ENCODE measurements at regions not wholly inside any gene's neighbourhood (a gene's known extent, or its start where the extent isn't known, plus 50 kb on each side); places are given as distances from the start of the nearest gene placed in this dataset.

- Histone ChIP-seq H4K8ac (ENCODE audit: low read depth, low read length) (no peak overlapping the region), H3K4me2 (ENCODE audit: low read length) (no peak overlapping the region), H3K79me1 (ENCODE audit: low read length) (no peaks in the 10 kb centered on the region), H3K27me3 (ENCODE audit: insufficient read depth, low read length, poor library complexity) (no peaks in the 10 kb centered on the region), H3K4me3 (ENCODE audit: low read length) (no peak overlapping the region), H3K9ac (ENCODE audit: low read length) (no peak overlapping the region), H4K5ac (ENCODE audit: low read length) (no peak overlapping the region), H2BK5ac (ENCODE audit: low read length) (no peak overlapping the region), H3K36me3 (ENCODE audit: control insufficient read depth, insufficient read depth, low read length) (no peaks in the 10 kb centered on the region), H3K4ac (ENCODE audit: low read depth, low read length) (no peak overlapping the region), H2AK5ac (ENCODE audit: low read length) (no peak overlapping the region), H3K23ac (ENCODE audit: low read length) (no peak overlapping the region), H2BK15ac (replicated peaks; ENCODE audit: low read depth) (no peak overlapping the region), H3K56ac (ENCODE audit: low read length) (no peak overlapping the region), H3K4me1 (ENCODE audit: control insufficient read depth, low read depth, low read length) (no peaks in the 10 kb centered on the region), H2BK120ac (ENCODE audit: low read depth, low read length) (no peak overlapping the region), H3K79me2 (ENCODE audit: control insufficient read depth, insufficient read depth, low read length) (no peaks in the 10 kb centered on the region), H3K18ac (ENCODE audit: low read length) (no peak overlapping the region), H3K27ac (ENCODE audit: low read depth, low read length) (no peak overlapping the region)
- no CpG with 5 or more reads among the region's 2 CpGs for WGBS (ENCODE audit: extremely low coverage, insufficient coverage, low lambda C conversion rate)
- DNase-seq: no peak
Measured at GRCh38 chr3:53974324-53974723, 82.7 kb upstream of the SELENOK start.

- Histone ChIP-seq H2AK5ac (ENCODE audit: low read length) (no peak overlapping the region), H2BK5ac (ENCODE audit: low read length) (no peak overlapping the region), H3K79me1 (ENCODE audit: low read length) (no peaks in the 10 kb centered on the region), H3K4me1 (ENCODE audit: control insufficient read depth, low read depth, low read length) (no peaks in the 10 kb centered on the region), H3K27me3 (ENCODE audit: insufficient read depth, low read length, poor library complexity) (no peaks in the 10 kb centered on the region), H3K18ac (ENCODE audit: low read length) (no peak overlapping the region), H4K5ac (ENCODE audit: low read length) (no peak overlapping the region), H3K56ac (ENCODE audit: low read length) (no peak overlapping the region), H3K36me3 (ENCODE audit: control insufficient read depth, insufficient read depth, low read length) (no peaks in the 10 kb centered on the region), H3K9ac (ENCODE audit: low read length) (no peak overlapping the region), H3K79me2 (ENCODE audit: control insufficient read depth, insufficient read depth, low read length) (no peaks in the 10 kb centered on the region), H2BK120ac (ENCODE audit: low read depth, low read length) (no peak overlapping the region), H2BK15ac (replicated peaks; ENCODE audit: low read depth) (no peak overlapping the region), H3K27ac (ENCODE audit: low read depth, low read length) (no peak overlapping the region), H4K8ac (ENCODE audit: low read depth, low read length) (no peak overlapping the region), H3K4me2 (ENCODE audit: low read length) (no peak overlapping the region), H3K23ac (ENCODE audit: low read length) (no peak overlapping the region), H3K4me3 (ENCODE audit: low read length) (no peak overlapping the region), H3K4ac (ENCODE audit: low read depth, low read length) (no peak overlapping the region)
- WGBS (ENCODE audit: extremely low coverage, insufficient coverage, low lambda C conversion rate): no CpG with 5 or more reads among the region's 4 CpGs
- DNase-seq: no peak
Measured at GRCh38 chr3:53973905-53974304, 82.2 kb upstream of the SELENOK start.

- H3K36me3 ChIP-seq (ENCODE audit: control insufficient read depth, insufficient read depth, low read length): no peaks in the 10 kb centered on the region
- H3K9ac ChIP-seq (ENCODE audit: low read length): no peak overlapping the region
- H3K79me1 ChIP-seq (ENCODE audit: low read length): no peaks in the 10 kb centered on the region
- no peak overlapping the region for H3K4ac ChIP-seq (ENCODE audit: low read depth, low read length)
- H4K5ac ChIP-seq (ENCODE audit: low read length): no peak overlapping the region
- no peak overlapping the region for H3K23ac ChIP-seq (ENCODE audit: low read length)
- no peak overlapping the region for H2BK120ac ChIP-seq (ENCODE audit: low read depth, low read length)
- H3K18ac ChIP-seq (ENCODE audit: low read length): no peak overlapping the region
- no peaks in the 10 kb centered on the region for H3K79me2 ChIP-seq (ENCODE audit: control insufficient read depth, insufficient read depth, low read length)
- H3K4me3 ChIP-seq (ENCODE audit: low read length): no peak overlapping the region
- H4K8ac ChIP-seq (ENCODE audit: low read depth, low read length): no peak overlapping the region
- no peak overlapping the region for H2BK15ac ChIP-seq (replicated peaks; ENCODE audit: low read depth)
- no peak overlapping the region for H3K56ac ChIP-seq (ENCODE audit: low read length)
- DNase-seq: peak; percentile 56
- no CpG with 5 or more reads among the region's 3 CpGs for WGBS (ENCODE audit: extremely low coverage, insufficient coverage, low lambda C conversion rate)
- no peak overlapping the region for H2BK5ac ChIP-seq (ENCODE audit: low read length)
- no peaks in the 10 kb centered on the region for H3K4me1 ChIP-seq (ENCODE audit: control insufficient read depth, low read depth, low read length)
- H3K27ac ChIP-seq (ENCODE audit: low read depth, low read length): no peak overlapping the region
- no peak overlapping the region for H2AK5ac ChIP-seq (ENCODE audit: low read length)
- no peak overlapping the region for H3K4me2 ChIP-seq (ENCODE audit: low read length)
- H3K27me3 ChIP-seq (ENCODE audit: insufficient read depth, low read length, poor library complexity): no peaks in the 10 kb centered on the region
Measured at GRCh38 chr3:53970661-53971060, 79.0 kb upstream of the SELENOK start.

GRCh38 chr3:53969086-53969485 lies 77.4 kb upstream of the SELENOK start:
- no peak overlapping the region for H2AK5ac ChIP-seq (ENCODE audit: low read length)
- no peaks in the 10 kb centered on the region for H3K27me3 ChIP-seq (ENCODE audit: insufficient read depth, low read length, poor library complexity)
- H3K79me1 ChIP-seq (ENCODE audit: low read length): no peaks in the 10 kb centered on the region
- no peak overlapping the region for H2BK15ac ChIP-seq (replicated peaks; ENCODE audit: low read depth)
- DNase-seq: no peak
- H3K27ac ChIP-seq (ENCODE audit: low read depth, low read length): no peak overlapping the region
- no peak overlapping the region for H4K8ac ChIP-seq (ENCODE audit: low read depth, low read length)
- WGBS (ENCODE audit: extremely low coverage, insufficient coverage, low lambda C conversion rate): no CpG with 5 or more reads among the region's 7 CpGs
- H3K36me3 ChIP-seq (ENCODE audit: control insufficient read depth, insufficient read depth, low read length): no peaks in the 10 kb centered on the region
- H3K4ac ChIP-seq (ENCODE audit: low read depth, low read length): no peak overlapping the region
- no peak overlapping the region for H2BK120ac ChIP-seq (ENCODE audit: low read depth, low read length)
- H3K79me2 ChIP-seq (ENCODE audit: control insufficient read depth, insufficient read depth, low read length): no peaks in the 10 kb centered on the region
- no peak overlapping the region for H3K9ac ChIP-seq (ENCODE audit: low read length)
- H3K23ac ChIP-seq (ENCODE audit: low read length): no peak overlapping the region
- H3K56ac ChIP-seq (ENCODE audit: low read length): no peak overlapping the region
- H3K18ac ChIP-seq (ENCODE audit: low read length): no peak overlapping the region
- H4K5ac ChIP-seq (ENCODE audit: low read length): no peak overlapping the region
- no peaks in the 10 kb centered on the region for H3K4me1 ChIP-seq (ENCODE audit: control insufficient read depth, low read depth, low read length)
- H2BK5ac ChIP-seq (ENCODE audit: low read length): no peak overlapping the region
- H3K4me3 ChIP-seq (ENCODE audit: low read length): no peak overlapping the region
- H3K4me2 ChIP-seq (ENCODE audit: low read length): no peak overlapping the region

- Histone ChIP-seq H3K56ac (ENCODE audit: low read length) (no peak overlapping the region), H3K79me2 (ENCODE audit: control insufficient read depth, insufficient read depth, low read length) (no peaks in the 10 kb centered on the region), H3K4me1 (ENCODE audit: control insufficient read depth, low read depth, low read length) (no peaks in the 10 kb centered on the region), H3K36me3 (ENCODE audit: control insufficient read depth, insufficient read depth, low read length) (no peaks in the 10 kb centered on the region), H3K27me3 (ENCODE audit: insufficient read depth, low read length, poor library complexity) (no peaks in the 10 kb centered on the region), H2AK5ac (ENCODE audit: low read length) (no peak overlapping the region), H3K9ac (ENCODE audit: low read length) (no peak overlapping the region), H3K18ac (ENCODE audit: low read length) (no peak overlapping the region), H4K5ac (ENCODE audit: low read length) (no peak overlapping the region), H4K8ac (ENCODE audit: low read depth, low read length) (no peak overlapping the region), H3K4me2 (ENCODE audit: low read length) (no peak overlapping the region), H2BK120ac (ENCODE audit: low read depth, low read length) (no peak overlapping the region), H3K79me1 (ENCODE audit: low read length) (no peaks in the 10 kb centered on the region), H3K4me3 (ENCODE audit: low read length) (no peak overlapping the region), H3K23ac (ENCODE audit: low read length) (no peak overlapping the region), H3K4ac (ENCODE audit: low read depth, low read length) (no peak overlapping the region), H2BK15ac (replicated peaks; ENCODE audit: low read depth) (no peak overlapping the region), H2BK5ac (ENCODE audit: low read length) (no peak overlapping the region), H3K27ac (ENCODE audit: low read depth, low read length) (no peak overlapping the region)
- DNase-seq: no peak
- no CpG with 5 or more reads among the region's 1 CpG for WGBS (ENCODE audit: extremely low coverage, insufficient coverage, low lambda C conversion rate)
Measured at GRCh38 chr3:53965291-53965690, 73.6 kb upstream of the SELENOK start.

- Histone ChIP-seq H4K5ac (ENCODE audit: low read length) (no peak overlapping the region), H3K56ac (ENCODE audit: low read length) (no peak overlapping the region), H3K4ac (ENCODE audit: low read depth, low read length) (no peak overlapping the region), H3K79me2 (ENCODE audit: control insufficient read depth, insufficient read depth, low read length) (no peaks in the 10 kb centered on the region), H2BK120ac (ENCODE audit: low read depth, low read length) (no peak overlapping the region), H3K4me3 (ENCODE audit: low read length) (no peak overlapping the region), H3K4me1 (ENCODE audit: control insufficient read depth, low read depth, low read length) (no peaks in the 10 kb centered on the region), H3K36me3 (ENCODE audit: control insufficient read depth, insufficient read depth, low read length) (no peaks in the 10 kb centered on the region), H3K18ac (ENCODE audit: low read length) (no peak overlapping the region), H3K4me2 (ENCODE audit: low read length) (no peak overlapping the region), H3K9ac (ENCODE audit: low read length) (no peak overlapping the region), H3K27ac (ENCODE audit: low read depth, low read length) (no peak overlapping the region), H3K79me1 (ENCODE audit: low read length) (no peaks in the 10 kb centered on the region), H3K23ac (ENCODE audit: low read length) (no peak overlapping the region), H4K8ac (ENCODE audit: low read depth, low read length) (no peak overlapping the region), H3K27me3 (ENCODE audit: insufficient read depth, low read length, poor library complexity) (no peaks in the 10 kb centered on the region), H2BK5ac (ENCODE audit: low read length) (no peak overlapping the region), H2BK15ac (replicated peaks; ENCODE audit: low read depth) (no peak overlapping the region), H2AK5ac (ENCODE audit: low read length) (no peak overlapping the region)
- WGBS (ENCODE audit: extremely low coverage, insufficient coverage, low lambda C conversion rate): no CpG with 5 or more reads among the region's 10 CpGs
- no peak for DNase-seq
Measured at GRCh38 chr3:53957831-53958230, 66.2 kb upstream of the SELENOK start.

Measured in mesendoderm (in vitro differentiated cells).